AG20443 (cell line): ENCODE measurements at regions not wholly inside any gene's neighbourhood (a gene's known extent, or its start where the extent isn't known, plus 50 kb on each side); places are given as distances from the start of the nearest gene placed in this dataset.
"Not testable (repeated sequence)": the region's sequence is repeated elsewhere in the genome, so short reads cannot be mapped to it uniquely, and the experiment has no call there.

Experiments
- DNase-seq: peaks from one replicate; pipeline ENCODE4 v3.0.0; 2012; ENCODE audit warnings: low spot score, mixed read lengths

DNA sequence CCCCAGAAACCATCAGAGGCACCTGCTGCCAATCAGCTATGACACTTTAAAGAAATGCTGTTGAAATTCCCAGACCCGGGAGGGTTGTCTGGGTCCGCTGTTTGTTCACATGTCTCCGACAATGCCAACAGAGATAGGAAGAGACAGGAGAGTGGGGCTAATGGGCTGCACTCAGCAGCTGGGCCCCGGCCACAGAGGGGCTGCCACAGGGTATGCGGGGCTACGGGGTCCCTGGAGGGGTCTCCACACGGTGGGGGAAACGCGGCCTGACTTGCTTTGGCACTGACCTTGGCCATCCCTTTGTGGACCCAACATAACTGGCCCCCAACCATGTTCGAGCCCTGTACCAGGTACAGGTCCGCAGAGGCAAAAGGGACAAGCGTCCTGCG lies 121.0 kb upstream of the PPP1R26 start:
- DNase-seq = no peak

DNA sequence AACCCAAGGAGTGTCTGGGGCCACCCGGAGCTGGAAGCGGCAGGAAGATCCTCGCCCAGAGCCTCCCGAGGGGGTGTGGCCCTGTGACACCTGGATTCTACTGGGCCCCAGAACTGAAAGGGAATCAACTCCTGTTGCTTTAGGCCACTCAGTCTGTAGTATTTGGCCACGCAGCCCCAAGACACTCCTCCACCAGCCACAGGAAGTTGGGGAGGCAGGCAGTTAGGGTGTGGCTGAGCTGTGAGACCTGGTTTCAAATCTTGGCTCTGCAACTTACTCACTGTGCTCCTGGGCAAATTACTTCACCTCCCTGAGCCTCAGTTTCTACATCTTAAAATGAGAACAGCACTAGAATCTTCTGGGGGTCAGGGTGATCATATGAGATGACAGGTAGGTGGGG lies 119.8 kb upstream of the PPP1R26 start:
- no peak for DNase-seq

DNA sequence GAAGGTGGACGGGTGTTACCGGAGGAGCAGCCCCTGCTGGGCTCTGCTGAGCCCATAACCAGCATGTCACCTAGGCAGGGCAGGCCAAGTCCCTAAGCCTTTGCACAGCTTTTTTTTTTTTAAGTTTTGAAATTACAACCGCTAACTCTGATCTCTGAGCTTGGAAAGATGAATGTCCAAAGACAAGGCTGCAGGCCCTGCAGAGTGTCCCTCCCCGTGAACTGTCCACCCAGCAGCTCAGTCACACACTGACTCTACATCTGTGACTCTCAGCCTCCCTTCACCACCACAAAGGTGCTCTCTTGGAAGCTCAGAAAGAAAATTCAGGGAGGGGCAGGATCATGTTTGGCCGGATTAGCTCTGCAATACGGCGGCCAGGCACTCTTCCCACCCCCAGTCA lies 119.0 kb upstream of the PPP1R26 start:
- DNase-seq = no peak

DNA sequence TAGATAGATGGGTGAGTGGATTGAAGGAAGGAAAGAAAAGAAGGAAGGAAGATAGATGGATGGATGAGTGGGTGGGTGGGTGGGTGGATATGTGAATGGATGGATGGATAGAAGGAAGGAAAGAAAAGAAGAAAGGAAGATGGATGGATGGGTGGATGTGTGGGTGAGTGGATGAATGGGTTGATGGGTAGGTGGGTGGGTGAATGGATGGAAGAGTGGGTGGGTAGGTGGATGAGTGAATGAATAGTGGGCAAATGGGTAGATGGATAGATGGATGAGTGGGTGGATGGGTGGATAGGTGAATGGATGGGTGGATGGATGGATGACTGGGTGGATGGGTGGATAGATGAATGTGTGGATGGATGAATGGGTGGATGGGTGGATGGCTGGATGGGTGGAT lies 117.9 kb upstream of the PPP1R26 start:
- DNase-seq = not testable (repeated sequence)

DNA sequence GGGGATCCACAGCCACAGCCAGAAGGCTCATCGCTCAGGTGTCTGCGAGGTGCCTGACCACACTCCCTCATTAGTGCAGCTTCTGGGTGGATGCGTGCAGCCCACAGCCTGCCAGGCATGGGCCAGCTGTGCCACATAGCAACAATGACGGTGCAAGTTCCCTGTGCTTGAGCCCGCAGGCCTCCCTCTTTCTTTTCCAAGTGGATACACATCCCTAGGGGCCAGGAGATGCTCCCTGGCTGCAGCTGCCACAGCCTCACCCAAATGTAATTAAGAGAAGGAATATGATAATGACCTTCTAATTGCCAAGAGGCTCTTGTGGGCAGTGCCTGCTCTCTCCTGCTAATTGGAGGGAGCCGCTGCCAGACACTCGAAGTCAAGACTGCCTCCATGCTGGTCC lies 116.0 kb upstream of the PPP1R26 start:
- DNase-seq = no peak

DNA sequence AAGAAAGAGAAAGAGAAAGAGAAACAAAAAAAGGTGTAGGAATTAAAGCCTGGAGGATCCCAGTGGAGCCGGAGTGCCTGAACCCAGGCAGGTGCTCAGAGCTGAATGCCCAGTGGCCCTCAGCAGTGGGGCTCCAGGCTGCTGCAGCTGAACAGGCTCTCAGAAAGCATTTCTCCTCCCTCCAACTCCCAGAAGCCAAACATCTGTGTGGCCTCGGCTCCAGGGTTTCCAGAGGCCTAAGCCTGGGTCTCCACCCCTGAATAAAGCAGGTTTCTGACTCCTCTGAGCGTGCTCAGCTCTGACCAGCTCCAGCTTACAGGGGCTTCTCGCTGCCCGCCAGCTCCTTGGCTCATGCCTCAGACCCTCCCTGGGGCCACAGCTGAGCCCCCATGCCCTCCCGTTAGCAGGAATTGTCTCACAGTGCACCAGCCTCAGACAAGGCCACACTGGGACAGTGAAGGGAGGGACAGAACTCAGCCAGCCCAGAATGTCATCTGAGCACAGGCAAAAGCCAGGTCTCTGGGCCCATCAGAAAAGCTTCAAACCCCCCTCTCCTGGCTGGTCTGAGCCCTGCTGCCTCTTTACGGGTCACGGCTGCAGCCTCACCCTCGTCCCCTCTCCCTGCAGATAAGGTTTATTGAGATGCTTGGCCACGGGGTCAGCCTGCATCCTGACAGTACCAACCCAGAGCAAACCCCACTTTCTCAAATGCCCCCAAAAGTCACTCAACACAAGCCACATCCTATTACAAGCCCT lies 114.4 kb upstream of the PPP1R26 start:
- DNase-seq = no peak

DNA sequence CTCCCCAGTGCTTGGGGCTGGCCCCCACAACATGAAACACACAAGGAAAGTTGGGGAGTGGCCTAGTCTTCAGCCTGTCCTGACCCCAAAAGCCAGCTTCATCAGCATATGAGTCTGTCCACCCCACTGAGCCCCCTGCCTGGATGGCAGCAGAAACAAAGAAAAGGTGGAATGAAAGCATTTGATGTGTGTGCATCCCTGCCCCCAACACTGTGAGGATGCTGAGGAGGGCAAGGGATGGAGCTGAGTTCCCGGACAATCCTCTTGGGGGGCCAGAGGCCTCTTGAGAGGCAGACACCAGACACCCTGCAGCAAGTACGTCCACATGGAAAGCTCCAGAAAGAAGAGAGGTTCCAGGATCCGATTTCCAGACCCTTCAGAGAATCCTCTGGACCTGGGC lies 113.5 kb upstream of the PPP1R26 start:
- DNase-seq = no peak

DNA sequence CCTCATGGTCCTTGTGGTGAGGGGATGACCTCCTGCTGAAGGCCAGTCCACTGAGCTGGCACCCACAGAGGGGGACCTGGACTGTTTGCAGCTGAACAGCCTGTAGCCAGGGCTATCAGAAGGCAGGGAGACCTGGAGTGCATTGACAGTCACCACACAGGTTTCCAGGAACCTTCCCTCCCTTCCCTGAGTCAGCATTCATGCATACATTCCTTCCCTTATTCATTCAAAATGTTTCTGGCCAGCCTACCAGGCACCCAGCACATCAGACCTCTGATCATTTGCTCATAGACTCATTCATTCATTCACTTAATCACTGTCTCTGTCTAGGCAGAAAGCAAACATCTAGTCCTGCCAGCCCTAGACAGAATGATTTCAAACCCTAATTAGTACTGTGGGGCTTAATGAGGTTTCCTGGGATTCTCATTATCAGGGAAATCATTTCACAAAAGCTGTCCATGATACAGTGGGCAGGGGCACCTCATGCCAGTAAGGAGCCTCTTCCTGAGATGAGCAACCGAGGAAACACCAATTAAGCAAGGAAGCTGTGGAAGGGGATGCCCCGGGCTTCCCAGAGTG lies 110.1 kb upstream of the PPP1R26 start:
- no peak for DNase-seq

DNA sequence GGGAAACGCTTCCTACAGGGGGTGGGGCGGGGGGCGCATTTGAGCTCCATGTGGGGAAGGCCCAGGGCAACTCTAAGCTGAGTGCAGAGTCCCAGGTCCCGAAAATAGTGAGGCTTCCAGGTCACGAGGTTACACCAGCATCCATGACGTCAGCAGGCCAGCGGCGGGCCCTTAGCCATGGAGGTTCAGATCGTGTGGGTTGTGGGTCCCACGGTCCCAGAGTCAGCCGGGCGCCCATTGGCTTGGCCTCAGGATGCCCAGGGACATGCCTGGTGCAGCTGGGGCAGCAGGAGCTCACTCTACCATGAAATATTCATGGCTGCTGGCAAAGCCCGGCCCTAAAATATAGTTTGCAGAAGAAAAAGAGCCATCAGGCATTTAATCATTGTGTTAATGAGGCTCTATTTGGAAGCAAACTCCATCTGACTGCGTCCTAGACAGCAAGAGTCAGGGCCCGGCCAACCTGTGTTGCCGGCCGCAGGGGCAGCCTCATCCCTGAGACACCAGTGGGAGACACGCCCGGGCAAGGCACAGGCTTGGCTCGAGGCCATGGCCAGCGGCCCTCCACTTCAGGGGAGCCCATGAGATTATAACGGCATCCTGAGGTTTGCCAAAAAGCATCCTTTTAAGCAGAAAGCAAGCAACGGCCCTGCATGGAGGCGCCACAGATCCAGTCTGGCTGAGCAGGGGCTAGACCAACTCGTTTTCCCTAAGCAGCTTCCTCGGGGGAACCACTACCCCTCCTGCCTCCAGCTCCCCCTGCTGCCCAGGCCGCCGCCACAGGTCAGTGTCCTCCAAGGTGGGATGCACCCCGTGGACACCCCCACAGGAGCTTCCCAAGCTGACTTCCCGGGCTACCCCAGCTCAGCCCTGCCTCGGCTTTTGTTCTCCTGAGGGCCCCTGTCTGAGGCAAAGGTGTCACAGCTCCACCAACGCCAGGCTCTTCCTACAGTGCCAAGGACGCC lies 108.9 kb upstream of the PPP1R26 start:
- DNase-seq = no peak

DNA sequence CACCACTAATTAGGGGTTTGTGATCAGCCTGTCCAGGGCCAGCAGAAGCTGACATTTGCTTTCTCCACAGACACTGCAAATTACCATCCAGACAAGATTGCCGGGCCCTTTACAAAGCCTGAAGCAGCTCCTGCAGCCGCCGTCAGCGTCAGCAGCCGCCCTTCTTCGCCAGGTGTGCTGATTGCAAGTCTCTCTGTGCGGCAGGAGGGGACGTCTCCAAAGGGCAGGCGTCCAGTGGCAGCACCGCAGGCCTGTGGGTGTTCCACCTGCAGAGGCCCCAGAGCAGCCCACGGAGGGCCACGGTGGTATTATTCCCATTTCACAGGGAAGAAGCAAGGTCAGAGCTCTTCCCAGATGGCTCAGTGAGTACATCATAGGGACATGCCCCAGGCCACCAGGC lies 108.0 kb upstream of the PPP1R26 start:
- DNase-seq = no peak

DNA sequence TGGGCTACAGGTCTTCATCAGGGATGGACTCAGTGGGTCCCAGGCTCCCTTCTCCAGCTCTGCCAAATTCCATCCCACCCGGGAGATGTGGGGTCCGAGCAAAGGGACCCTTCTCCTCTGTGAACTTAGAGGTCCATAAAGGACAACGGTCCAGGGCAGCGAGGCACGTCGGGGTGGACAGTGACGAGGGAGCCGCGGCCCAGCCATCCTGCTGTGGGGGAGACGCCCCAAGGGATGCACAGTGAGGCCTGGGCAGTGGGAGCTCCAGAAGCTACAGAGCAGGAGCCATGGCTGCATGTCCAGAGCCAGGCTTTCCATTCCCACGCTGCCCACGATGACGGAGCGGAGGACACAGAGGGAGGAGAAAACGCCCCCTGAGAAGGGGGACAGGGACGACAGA lies 107.5 kb upstream of the PPP1R26 start:
- DNase-seq = no peak

DNA sequence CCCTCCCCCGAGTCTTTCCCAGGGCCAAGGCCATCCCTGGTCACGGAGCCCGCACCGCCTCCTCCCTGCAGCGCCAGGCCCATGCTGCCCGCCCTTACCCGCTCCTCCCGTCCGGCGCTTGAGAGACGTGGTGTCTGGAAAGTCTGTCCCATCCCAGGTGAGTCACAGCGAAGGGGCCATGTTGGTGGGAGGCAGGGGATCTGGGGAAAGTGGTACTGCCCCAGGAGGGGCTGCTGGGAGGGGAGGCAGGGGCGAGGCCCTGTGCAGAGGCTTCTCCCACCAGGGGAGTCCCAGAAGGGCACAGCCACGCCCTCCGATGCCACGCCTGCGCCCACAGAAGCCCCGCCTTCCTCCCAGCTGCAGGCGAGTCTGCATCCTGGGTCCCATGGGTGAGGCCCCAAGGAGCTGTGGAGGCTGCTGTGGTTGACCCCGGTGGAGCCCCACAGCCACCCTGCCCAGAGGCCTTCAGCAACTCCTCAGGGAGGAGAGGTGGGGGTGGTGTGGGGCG lies 107.0 kb upstream of the PPP1R26 start:
- DNase-seq = no peak

DNA sequence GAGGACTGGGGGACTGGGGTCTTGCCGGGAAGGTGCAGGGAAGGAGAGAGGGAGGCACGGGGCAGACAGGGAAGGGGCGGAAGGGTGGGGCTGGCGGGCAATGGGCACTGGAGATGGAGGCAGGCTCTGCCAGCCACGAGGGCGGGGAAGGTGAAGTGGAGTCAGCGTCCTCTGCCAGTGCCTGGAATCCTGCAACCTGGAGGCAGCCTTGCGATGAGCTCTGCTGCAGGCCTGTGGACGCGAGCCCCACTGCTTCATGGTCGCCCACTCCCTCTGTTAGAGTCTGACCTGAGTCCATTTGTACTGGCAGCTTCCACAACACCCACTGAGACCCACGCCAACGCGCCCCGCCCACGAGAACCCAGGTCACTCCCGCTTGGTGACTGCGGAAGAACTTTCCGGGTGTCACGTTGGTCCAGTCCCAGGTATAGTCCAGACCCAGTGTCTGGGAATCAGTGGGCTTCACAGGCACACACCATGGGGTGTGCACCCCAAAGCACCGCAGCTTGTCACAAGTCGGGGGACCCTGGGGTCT lies 106.4 kb upstream of the PPP1R26 start:
- DNase-seq = no peak

DNA sequence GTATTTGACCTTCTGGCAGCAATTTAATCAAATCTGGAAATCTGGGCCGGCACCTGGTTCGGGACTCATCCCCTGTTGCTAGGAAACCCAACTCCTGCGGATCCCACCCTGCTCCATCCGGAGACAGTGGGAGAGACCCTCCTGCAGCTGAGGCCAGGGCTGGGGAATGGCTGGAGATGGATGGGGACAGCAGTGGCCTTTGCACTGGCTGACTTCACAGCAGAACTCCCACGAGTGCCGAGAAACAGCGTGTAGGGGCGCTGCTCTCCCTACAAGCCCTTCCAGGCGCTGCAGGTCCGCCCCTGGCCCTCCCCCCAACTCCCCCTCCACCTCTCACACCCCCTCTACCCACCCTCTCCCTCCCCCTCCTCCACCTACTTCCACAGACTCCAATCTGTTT lies 105.8 kb upstream of the PPP1R26 start:
- DNase-seq = no peak

DNA sequence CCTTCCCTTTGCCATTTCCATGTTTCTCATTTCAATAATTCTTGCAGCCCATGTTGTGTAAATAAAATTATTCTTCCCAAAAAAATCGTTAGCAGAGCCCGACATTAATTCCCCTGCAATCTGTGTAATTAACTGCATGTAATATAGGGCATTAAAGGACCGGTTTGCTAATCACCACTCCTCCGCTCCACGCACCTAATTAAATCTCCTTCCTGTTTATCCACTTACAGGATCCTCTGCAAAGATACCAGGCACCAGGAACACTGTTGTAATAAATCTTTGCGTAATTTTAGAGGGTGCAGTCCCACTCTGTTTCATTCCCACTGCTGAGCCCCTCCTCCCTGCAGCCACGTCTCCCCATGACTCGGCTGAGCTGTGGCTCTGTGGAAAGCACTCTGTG lies 105.0 kb upstream of the PPP1R26 start:
- no peak for DNase-seq

DNA sequence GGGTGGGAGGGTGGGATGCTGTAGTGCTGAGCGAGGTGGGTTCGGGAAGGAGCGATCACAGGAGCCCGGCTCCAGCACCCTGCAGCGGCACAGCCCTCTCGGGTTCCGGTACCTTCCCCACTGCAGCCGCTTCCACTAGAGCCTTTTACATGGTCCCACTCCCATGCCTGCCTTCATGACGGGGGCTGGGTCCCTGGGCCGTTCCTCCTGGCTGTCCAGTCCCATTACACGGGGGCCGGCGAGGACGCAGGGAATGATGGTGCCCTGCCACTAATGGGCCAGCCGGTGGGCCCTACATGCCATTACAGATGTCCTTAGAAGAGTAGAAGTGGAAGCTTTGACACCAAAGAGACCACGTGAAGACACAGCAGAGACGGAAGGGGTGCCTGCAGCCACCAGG lies 104.6 kb upstream of the PPP1R26 start:
- DNase-seq = no peak

DNA sequence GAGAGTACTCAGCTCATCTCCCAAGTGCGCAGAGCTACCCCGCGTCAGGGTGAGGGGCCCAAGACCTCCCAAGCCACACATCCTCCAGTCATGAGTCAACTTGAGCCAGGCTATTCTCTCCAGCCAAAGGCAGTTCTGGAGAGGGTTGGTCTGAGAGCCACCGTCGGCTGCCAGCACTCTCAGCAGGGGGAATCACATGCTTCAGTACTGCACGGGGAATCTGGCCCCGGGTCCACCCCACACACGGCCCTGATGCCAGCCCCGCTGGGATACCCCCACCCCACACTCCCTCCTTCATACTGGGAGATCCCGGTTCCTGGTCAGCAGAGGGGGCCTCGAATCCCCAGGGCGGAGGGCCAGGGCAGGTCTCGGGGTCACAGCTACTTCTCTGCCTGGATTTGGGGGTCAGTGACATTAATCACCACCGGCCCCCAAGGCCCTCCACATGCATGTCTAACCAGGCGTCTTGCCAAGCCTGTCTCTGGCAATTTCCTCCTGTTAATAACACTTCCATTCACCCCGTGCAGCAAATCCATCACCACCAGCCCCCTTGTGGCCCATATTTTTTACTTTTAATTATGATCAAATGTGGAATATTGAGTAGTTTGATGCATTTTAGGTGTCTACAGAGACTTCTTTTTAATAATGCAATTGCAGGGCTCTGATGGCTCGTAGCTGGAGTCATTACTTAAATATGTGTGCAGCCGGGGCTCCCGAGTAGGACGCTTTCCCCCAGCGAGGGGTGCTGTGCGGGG lies 102.9 kb upstream of the PPP1R26 start:
- no peak for DNase-seq

DNA sequence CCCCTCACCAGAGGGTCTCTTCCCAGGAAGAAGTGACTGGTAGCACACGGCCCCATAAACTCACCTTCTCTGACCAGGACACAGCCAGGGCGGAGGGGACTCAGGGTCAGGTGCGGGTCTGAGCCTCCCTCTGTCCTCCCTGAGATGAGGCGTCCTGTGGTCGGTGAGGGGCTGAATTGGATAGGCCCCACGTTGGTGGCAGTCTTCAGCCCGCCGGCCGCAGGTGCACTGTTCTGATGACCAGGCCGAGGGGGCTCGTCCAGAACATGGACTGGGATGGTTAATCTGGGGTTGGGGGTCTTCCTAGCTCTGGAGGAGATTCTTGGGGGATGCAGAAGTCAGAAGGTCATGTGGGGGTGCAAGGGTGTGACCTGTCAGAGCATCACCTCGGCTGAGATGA lies 102.2 kb upstream of the PPP1R26 start:
- no peak for DNase-seq

DNA sequence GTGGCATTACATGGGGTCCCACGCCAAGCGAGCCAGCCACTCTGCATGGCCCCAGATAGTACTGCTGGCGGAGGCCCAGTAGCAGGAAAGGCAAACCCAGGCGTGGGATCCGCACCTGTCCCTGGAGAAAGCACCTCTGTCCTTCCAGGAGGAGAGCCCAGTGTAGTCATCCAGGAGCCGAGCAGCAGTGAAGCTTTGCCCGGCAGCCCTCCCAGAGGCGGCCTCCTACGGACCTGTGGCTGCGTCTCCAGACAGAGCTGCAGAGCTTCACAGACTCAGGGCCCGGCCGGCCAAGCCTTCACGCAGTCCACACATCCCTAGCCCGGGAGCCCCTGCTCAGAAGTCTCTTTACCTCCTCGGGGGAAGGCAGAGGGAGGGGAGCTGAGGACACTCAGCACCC lies 100.8 kb upstream of the PPP1R26 start:
- DNase-seq = no peak

DNA sequence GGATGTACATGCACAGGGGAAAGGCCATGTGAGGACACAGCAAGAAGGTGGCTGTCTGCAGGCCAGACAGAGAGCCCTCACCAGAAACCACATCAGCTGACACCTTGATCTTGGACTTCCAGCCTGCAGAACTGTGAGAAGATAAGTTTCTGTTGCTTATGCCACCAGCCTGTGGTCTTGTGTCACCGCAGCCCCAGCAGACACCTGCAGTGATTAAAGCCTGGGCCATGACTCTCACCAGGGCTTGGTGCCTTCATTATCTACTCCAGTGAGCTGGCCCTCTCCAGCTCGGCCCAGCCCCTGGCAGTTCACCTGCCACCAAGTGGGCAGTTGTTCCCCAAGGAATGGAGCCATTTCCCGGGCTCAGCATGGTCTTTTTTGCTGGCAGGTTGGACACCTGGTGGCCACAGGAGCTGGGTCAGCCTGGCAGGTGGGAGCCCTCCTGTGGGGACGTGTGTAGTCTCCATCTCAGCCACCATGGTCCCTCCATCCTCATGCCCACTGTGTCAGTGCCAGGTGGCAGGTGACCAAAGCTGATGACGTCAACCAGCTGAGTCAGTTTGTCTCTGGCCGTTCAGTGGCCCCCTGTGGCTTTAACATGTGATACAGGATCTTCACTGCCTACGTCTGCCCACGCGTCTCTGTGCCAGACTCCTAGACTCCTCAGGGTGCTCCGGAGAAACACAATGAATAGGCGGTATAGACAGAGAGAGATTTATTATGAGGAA lies 99.9 kb upstream of the PPP1R26 start:
- DNase-seq = no peak

DNA sequence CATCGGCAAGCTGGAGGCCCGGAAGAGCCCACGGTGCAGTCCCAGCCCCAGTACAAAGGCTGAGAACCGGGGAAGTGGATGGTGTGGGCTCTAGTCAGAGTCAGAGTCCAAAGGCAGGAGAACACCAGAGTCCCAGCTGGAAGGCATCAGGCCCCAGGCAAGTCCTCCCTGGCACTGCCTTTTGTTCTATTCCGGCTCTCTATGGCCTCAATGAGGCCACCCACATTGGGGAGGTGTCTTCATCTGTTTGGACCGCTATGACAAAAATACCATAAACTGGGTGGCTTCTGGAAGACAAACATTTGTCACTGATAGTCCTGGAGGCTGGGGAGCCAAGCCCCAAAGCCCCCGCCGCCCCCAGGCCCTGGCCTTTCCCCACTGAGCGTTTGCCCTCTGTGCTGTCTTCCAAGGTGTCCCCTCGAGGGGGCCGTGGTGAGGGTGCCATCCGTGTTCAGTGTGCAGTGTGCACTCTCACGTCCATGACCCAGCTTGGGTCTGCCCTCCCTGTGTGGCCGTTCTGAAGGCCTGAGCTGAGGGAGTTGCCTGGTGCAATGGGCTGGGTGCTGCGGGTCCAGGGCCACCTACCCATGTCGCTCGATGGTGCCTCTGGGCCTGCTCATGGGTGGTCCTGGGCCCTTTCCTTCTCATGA lies 99.1 kb upstream of the PPP1R26 start:
- DNase-seq = no peak
